ENCODE measurements at regions not wholly inside any gene's neighbourhood (a gene's known extent, or its start where the extent isn't known, plus 50 kb on each side); places are given as distances from the start of the nearest gene placed in this dataset.

GRCh38 chr21:23374155-23374554 is 2233.1 kb downstream of the MRPL39 start:
- no peaks in the 10 kb centered on the region for H3K4me1 Mint-ChIP-seq (ENCODE audit: low read depth, unreplicated experiment)
- CTCF ChIA-PET, result no interaction called here
- intact Hi-C loops (cut with micrococcal nuclease; ENCODE audit: unreplicated experiment), result no loop called here
- TF ChIP-seq CTCF (IDR thresholded peaks at IDR 0.05; ENCODE audit: unreplicated experiment), result no peak
- no TSS peak for BruUV-seq (replicated peaks)
- H3K36me3 Mint-ChIP-seq (ENCODE audit: insufficient read depth, unreplicated experiment), result no peaks in the 10 kb centered on the region
- no peak overlapping the region for H3K27ac Mint-ChIP-seq (ENCODE audit: unreplicated experiment)
- H3K4me3 Mint-ChIP-seq (ENCODE audit: low read depth, unreplicated experiment), result no peak overlapping the region
- H3K9me3 Mint-ChIP-seq (ENCODE audit: low read depth, unreplicated experiment), result peaks cover 10% of the 10 kb centered on the region
- no peak for DNase-seq
- no peaks in the 10 kb centered on the region for H3K27me3 Mint-ChIP-seq (ENCODE audit: unreplicated experiment)

DNA sequence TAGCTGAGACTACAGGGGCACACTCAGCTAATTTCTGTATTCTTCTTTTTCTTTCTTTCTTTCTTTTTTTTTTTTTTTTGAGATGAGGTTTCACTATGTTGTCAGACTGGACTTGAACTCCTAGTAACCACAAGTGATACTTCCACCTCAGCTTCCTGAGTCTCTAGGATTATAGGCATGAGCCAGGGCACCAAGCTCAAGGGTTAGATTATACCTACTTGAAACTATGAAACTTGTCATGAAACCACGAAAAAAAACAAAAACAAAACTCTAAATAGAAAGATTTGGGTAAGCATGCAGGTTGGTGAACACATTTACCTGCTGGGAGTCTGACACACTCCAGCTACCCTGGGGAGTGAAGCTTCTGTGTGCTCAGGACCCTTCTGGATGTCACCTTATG is 2250.4 kb downstream of the MRPL39 start:
- no peak for DNase-seq
- no peaks in the 10 kb centered on the region for H3K4me1 Mint-ChIP-seq (ENCODE audit: low read depth, unreplicated experiment)
- peaks cover 10% of the 10 kb centered on the region for H3K9me3 Mint-ChIP-seq (ENCODE audit: low read depth, unreplicated experiment)
- H3K27me3 Mint-ChIP-seq (ENCODE audit: unreplicated experiment), result no peaks in the 10 kb centered on the region
- no peaks in the 10 kb centered on the region for H3K36me3 Mint-ChIP-seq (ENCODE audit: insufficient read depth, unreplicated experiment)
- BruUV-seq (replicated peaks), result no TSS peak
- H3K4me3 Mint-ChIP-seq (ENCODE audit: low read depth, unreplicated experiment), result no peak overlapping the region
- CTCF ChIA-PET, result no interaction called here
- H3K27ac Mint-ChIP-seq (ENCODE audit: unreplicated experiment), result no peak overlapping the region
- no peak for TF ChIP-seq CTCF (IDR thresholded peaks at IDR 0.05; ENCODE audit: unreplicated experiment)
- intact Hi-C loops (cut with micrococcal nuclease; ENCODE audit: unreplicated experiment), result no loop called here

GRCh38 chr21:23316190-23316589 is 2291.1 kb downstream of the MRPL39 start:
- CTCF ChIA-PET, result no interaction called here
- Mint-ChIP-seq H3K4me1 (ENCODE audit: low read depth, unreplicated experiment) (no peaks in the 10 kb centered on the region), H3K9me3 (ENCODE audit: low read depth, unreplicated experiment) (peaks cover 2% of the 10 kb centered on the region), H3K27me3 (ENCODE audit: unreplicated experiment) (no peaks in the 10 kb centered on the region), H3K36me3 (ENCODE audit: insufficient read depth, unreplicated experiment) (no peaks in the 10 kb centered on the region), H3K27ac (ENCODE audit: unreplicated experiment) (no peak overlapping the region), H3K4me3 (ENCODE audit: low read depth, unreplicated experiment) (no peak overlapping the region)
- no TSS peak for BruUV-seq (replicated peaks)
- no peak for DNase-seq
- intact Hi-C loops (cut with micrococcal nuclease; ENCODE audit: unreplicated experiment), result no loop called here
- no peak for TF ChIP-seq CTCF (IDR thresholded peaks at IDR 0.05; ENCODE audit: unreplicated experiment)

- no peak for DNase-seq
- Mint-ChIP-seq H3K27ac (ENCODE audit: unreplicated experiment) (no peak overlapping the region), H3K4me3 (ENCODE audit: low read depth, unreplicated experiment) (no peak overlapping the region), H3K4me1 (ENCODE audit: low read depth, unreplicated experiment) (no peaks in the 10 kb centered on the region), H3K9me3 (ENCODE audit: low read depth, unreplicated experiment) (peaks cover 2% of the 10 kb centered on the region), H3K27me3 (ENCODE audit: unreplicated experiment) (no peaks in the 10 kb centered on the region), H3K36me3 (ENCODE audit: insufficient read depth, unreplicated experiment) (no peaks in the 10 kb centered on the region)
- BruUV-seq (replicated peaks), result no TSS peak
- CTCF ChIA-PET, result no interaction called here
- no peak for TF ChIP-seq CTCF (IDR thresholded peaks at IDR 0.05; ENCODE audit: unreplicated experiment)
- intact Hi-C loops (cut with micrococcal nuclease; ENCODE audit: unreplicated experiment), result no loop called here
These were observed 2298.5 kb downstream of the MRPL39 start for GRCh38 chr21:23308741-23309140.

GRCh38 chr21:23307065-23307464 is 2300.2 kb downstream of the MRPL39 start:
- H3K9me3 Mint-ChIP-seq (ENCODE audit: low read depth, unreplicated experiment), result peaks cover 2% of the 10 kb centered on the region

More at GRCh38 chr21:23307065-23307464, 2300.2 kb downstream of the MRPL39 start:
- BruUV-seq (replicated peaks), result no TSS peak
- H3K27me3 Mint-ChIP-seq (ENCODE audit: unreplicated experiment), result no peaks in the 10 kb centered on the region
- no peaks in the 10 kb centered on the region for H3K36me3 Mint-ChIP-seq (ENCODE audit: insufficient read depth, unreplicated experiment)
- H3K4me1 Mint-ChIP-seq (ENCODE audit: low read depth, unreplicated experiment), result no peaks in the 10 kb centered on the region
- no peak for DNase-seq
- no peak for TF ChIP-seq CTCF (IDR thresholded peaks at IDR 0.05; ENCODE audit: unreplicated experiment)
- CTCF ChIA-PET, result no interaction called here
- intact Hi-C loops (cut with micrococcal nuclease; ENCODE audit: unreplicated experiment), result no loop called here
- no peak overlapping the region for H3K27ac Mint-ChIP-seq (ENCODE audit: unreplicated experiment)
- no peak overlapping the region for H3K4me3 Mint-ChIP-seq (ENCODE audit: low read depth, unreplicated experiment)

Data from Calu3 (cell line).